GM12878 (cell line): ENCODE measurements at regions not wholly inside any gene's neighbourhood (a gene's known extent, or its start where the extent isn't known, plus 50 kb on each side); places are given as distances from the start of the nearest gene placed in this dataset.

Source experiments
- ATAC-seq: fragments of 200-7000 bp; cut with Tn5 transposase; 3 replicates; pipeline ENCODE4 v1.9.1; 2020; ENCODE audit warnings: mild to moderate bottlenecking, moderate library complexity
- BruUV-seq: library from RNA; stranded (reverse); fragments of 400-500 nt; replicated peaks from 2 replicates; lab custom pipeline; 2021; lab: Mats Ljungman, UMichigan
- CTCF ChIA-PET: fragments of 300-600 bp; sonication (Branson Sonifier 250); formaldehyde crosslinking; extraction: SDS; loops from one replicate; lab custom pipeline; 2021; ENCODE audit warnings: inconsistent platforms; lab: Yijun Ruan, JAX
- POLR2A ChIA-PET: fragments of 350-600 bp; formaldehyde crosslinking; extraction: SDS; loops from one replicate; lab custom pipeline; 2021; ENCODE audit warnings: inconsistent platforms; lab: Charles Lee
- RAD21 ChIA-PET: fragments of 300-600 bp; sonication (Branson Sonifier 250); formaldehyde crosslinking; loops from one replicate; lab custom pipeline; 2023; ENCODE audit warnings: antibody characterized with exemption; ENCODE audit not compliant: unreplicated experiment; lab: Charles Lee
- SMC1A ChIA-PET: fragments of 300-600 bp; sonication (Branson Sonifier 250); formaldehyde crosslinking; loops from one replicate; lab custom pipeline; 2023; ENCODE audit not compliant: unreplicated experiment, uncharacterized antibody; lab: Charles Lee
- DNase-seq: peaks from one replicate; pipeline ENCODE4 v3.0.0-alpha.2; 2011; ENCODE audit warnings: low read depth, low spot score
- FAIRE-seq: peaks from 3 replicates; lab custom pipeline; 2011; peaks lifted over from hg19 to GRCh38; lab: Jason Lieb, UNC
- H2AFZ ChIP-seq: 2 replicates; pipeline ENCODE4 v1.6.0; 2011; ENCODE audit warnings: low read depth, low read length, control low read depth; ENCODE audit not compliant: control insufficient read depth
- H3K27ac ChIP-seq: 2 replicates; pipeline ENCODE4 v1.5.1; 2011; ENCODE audit warnings: control low read depth; ENCODE audit not compliant: control insufficient read depth, insufficient read depth
- H3K27me3 ChIP-seq, 2 experiments: replicated peaks in 1 of 2; 2 replicates each; pipeline versions ENCODE4 v1.6.0 to v1.6.1; 2011; ENCODE audit warnings: low read length in 1 of 2; ENCODE audit not compliant: control insufficient read depth in 2 of 2, insufficient read depth in 2 of 2
- H3K36me3 ChIP-seq, 2 experiments: 2 replicates each; pipeline ENCODE4 v1.5.1; 2011; ENCODE audit warnings: low read length in 1 of 2; ENCODE audit not compliant: control insufficient read depth in 2 of 2, insufficient read depth in 2 of 2
- H3K4me1 ChIP-seq: 2 replicates; pipeline ENCODE4 v1.6.1; 2011; ENCODE audit warnings: mild to moderate bottlenecking, low read length, moderate library complexity, mixed read lengths; ENCODE audit not compliant: control insufficient read depth, insufficient read depth
- H3K4me2 ChIP-seq: 2 replicates; pipeline ENCODE4 v1.6.0; 2011; ENCODE audit warnings: control low read depth; ENCODE audit not compliant: control insufficient read depth, insufficient read depth
- H3K4me3 ChIP-seq: fragments of 200-600 bp; sonication (generic); 2 replicates; pipeline ENCODE4 v1.5.1; 2016
- H3K79me2 ChIP-seq: 2 replicates; pipeline ENCODE4 v1.6.0; 2011; ENCODE audit warnings: low read length; ENCODE audit not compliant: control insufficient read depth, insufficient read depth
- H3K9ac ChIP-seq: 2 replicates; pipeline ENCODE4 v1.8.0; 2011; ENCODE audit warnings: low read length, control low read depth, mixed read lengths; ENCODE audit not compliant: control insufficient read depth, insufficient read depth
- H3K9me3 ChIP-seq: replicated peaks from 3 replicates; pipeline ENCODE4 v1.5.1; 2011; ENCODE audit warnings: mild to moderate bottlenecking, low read length; ENCODE audit not compliant: control insufficient read depth, insufficient read depth
- H4K20me1 ChIP-seq: 2 replicates; pipeline ENCODE4 v1.6.0; 2011; ENCODE audit not compliant: control insufficient read depth, insufficient read depth
- CBX5 ChIP-seq: sonication (generic); IDR thresholded peaks from 2 replicates; pipeline ENCODE4 v1.6.1; 2016; ENCODE audit warnings: low read depth, moderate library complexity, mild to moderate bottlenecking, inconsistent platforms
- DPF2 ChIP-seq: fragments of 450-650 bp; IDR thresholded peaks from 2 replicates; pipeline ENCODE4 v1.6.1; 2017; ENCODE audit warnings: mild to moderate bottlenecking
- KAT2A ChIP-seq: conservative IDR thresholded peaks from 2 replicates; pipeline ENCODE4 v1.6.1; 2011; ENCODE audit warnings: low read depth, low read length; ENCODE audit not compliant: control insufficient read depth
- MEF2B ChIP-seq: fragments of 450-650 bp; IDR thresholded peaks from 2 replicates; pipeline ENCODE4 v1.6.1; 2018; ENCODE audit warnings: mild to moderate bottlenecking, moderate library complexity; ENCODE audit not compliant: partially characterized antibody, poor library complexity, severe bottlenecking
- NFYB ChIP-seq: IDR thresholded peaks from 2 replicates; pipeline ENCODE4 v1.6.1; 2011; ENCODE audit warnings: low read depth, mild to moderate bottlenecking, low read length, improper control_type of control experiment, moderate library complexity; ENCODE audit not compliant: insufficient read depth
- PAX8 ChIP-seq: fragments of 450-650 bp; IDR thresholded peaks from 2 replicates; pipeline ENCODE4 v1.6.1; 2017; ENCODE audit warnings: mild to moderate bottlenecking, moderate library complexity
- PML ChIP-seq: IDR thresholded peaks from 2 replicates; pipeline ENCODE4 v1.6.1; 2012; ENCODE audit warnings: low read length, inconsistent platforms
- POU2F2 ChIP-seq: IDR thresholded peaks from 3 replicates; pipeline ENCODE4 v1.6.1; 2011; ENCODE audit warnings: low read depth, mild to moderate bottlenecking, low read length, borderline replicate concordance
- RAD51 ChIP-seq: fragments of 450-650 bp; IDR thresholded peaks from 2 replicates; pipeline ENCODE4 v1.6.1; 2016; ENCODE audit warnings: moderate library complexity, mild to moderate bottlenecking, inconsistent platforms
- RFX5 ChIP-seq: IDR thresholded peaks from 2 replicates; pipeline ENCODE4 v1.6.1; 2011; ENCODE audit warnings: low read depth, low read length, improper control_type of control experiment
- SPI1 ChIP-seq: IDR thresholded peaks from 2 replicates; pipeline ENCODE4 v1.6.1; 2011; ENCODE audit warnings: low read depth, mild to moderate bottlenecking, low read length, moderate library complexity, borderline replicate concordance; ENCODE audit not compliant: insufficient read depth
- SREBF1 ChIP-seq: IDR thresholded peaks from 2 replicates; pipeline ENCODE4 v1.6.1; 2012; ENCODE audit warnings: mild to moderate bottlenecking, low read length
- TBL1XR1 ChIP-seq: IDR thresholded peaks from 2 replicates; pipeline ENCODE4 v1.6.1; 2012; ENCODE audit warnings: low read depth, low read length, improper control_type of control experiment
- ZNF274 ChIP-seq: IDR thresholded peaks from one replicate; pipeline ENCODE4 v1.8.0; 2011; ENCODE audit not compliant: insufficient read length, insufficient read depth
- ZNF384 ChIP-seq: IDR thresholded peaks from 2 replicates; pipeline ENCODE4 v1.6.1; 2012; ENCODE audit warnings: low read depth, mild to moderate bottlenecking, low read length, improper control_type of control experiment, borderline replicate concordance
- WGBS: methylation state at CpG from one replicate; pipeline ENCODE4 v1.1.6; 2016; ENCODE audit warnings: low lambda C conversion rate; ENCODE audit not compliant: insufficient replicate concordance, insufficient coverage; ENCODE audit errors: missing lambda C conversion rate; 5-methylcytosine and 5-hydroxymethylcytosine counted together
- in situ Hi-C: fragments of 300-500 bp; cut with MboI; formaldehyde crosslinking; loops from 9 replicates; pipeline ENCODE4 v1.14.3; 2018; ENCODE audit warnings: mixed read lengths
- intact Hi-C: fragments of 100-400 bp; cut with micrococcal nuclease; formaldehyde crosslinking; loops from one replicate; pipeline ENCODE4 v1.14.2; 2022; ENCODE audit not compliant: unreplicated experiment
- TF ChIP-seq, protein P1 (sequence below): IDR thresholded peaks from 2 replicates; pipeline ENCODE4 v1.6.1; 2011; ENCODE audit warnings: low read depth, low read length, improper control_type of control experiment, borderline replicate concordance
- TF ChIP-seq, protein P2 (sequence below): fragments of 450-650 bp; formaldehyde crosslinking; IDR thresholded peaks from 2 replicates; pipeline ENCODE4 v1.4.0; 2020; ENCODE audit warnings: mild to moderate bottlenecking, moderate library complexity
- TF ChIP-seq, protein P3 (sequence below): fragments of 450-650 bp; IDR thresholded peaks from 2 replicates; pipeline ENCODE4 v1.6.1; 2018; ENCODE audit warnings: mild to moderate bottlenecking, low read depth, moderate library complexity; ENCODE audit not compliant: partially characterized antibody

DNA sequence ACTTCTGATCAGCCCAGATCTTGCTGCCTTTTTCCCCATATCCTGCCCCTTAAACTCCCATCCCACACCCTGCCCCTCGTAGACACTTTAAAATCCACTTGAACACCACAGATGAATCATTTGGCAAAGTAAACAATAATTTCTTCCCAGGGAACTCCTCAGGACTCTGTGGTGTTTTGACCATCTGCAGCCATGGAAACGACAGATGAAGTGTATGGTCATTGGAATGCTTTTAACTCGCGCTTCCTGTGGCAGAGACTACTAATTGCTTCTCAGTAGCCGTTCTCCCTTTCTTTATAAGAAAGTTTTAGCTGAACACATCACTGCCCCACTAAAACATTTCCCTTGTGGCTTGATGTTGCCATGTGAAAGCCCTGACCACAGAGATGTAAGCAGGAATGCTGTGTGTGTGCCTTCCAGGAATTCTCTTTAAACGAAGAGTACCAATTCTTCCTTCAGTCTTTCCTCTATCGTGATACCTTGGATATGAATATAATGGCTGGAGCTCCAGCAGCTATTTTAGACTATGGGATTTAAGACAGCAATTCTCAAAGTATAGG, 92.7 kb upstream of the PARD3B start:
- no peaks in the 10 kb centered on the region for H3K4me1 ChIP-seq
- no peak overlapping the region for H3K27ac ChIP-seq
- BruUV-seq, result no TSS peak
- SMC1A ChIA-PET, result no interaction called here
- H3K9me3 ChIP-seq, result no peaks in the 10 kb centered on the region
- POLR2A ChIA-PET, result no interaction called here
- WGBS, result 18% methylated on average over 7 of the region's 7 CpGs
- intact Hi-C loops (no loop called here), in situ Hi-C loops (no loop called here)
- FAIRE-seq (no peak), ATAC-seq (no peak), DNase-seq (no peak)
- RAD21 ChIA-PET, result no interaction called here
- no peak overlapping the region for H3K4me3 ChIP-seq
- CTCF ChIA-PET, result no interaction called here
- H2AFZ ChIP-seq, result no peak overlapping the region
- H3K9ac ChIP-seq, result no peak overlapping the region
- no peak overlapping the region for H3K4me2 ChIP-seq
- no peaks in the 10 kb centered on the region for H4K20me1 ChIP-seq
- H3K27me3 ChIP-seq, result no peaks in the 10 kb centered on the region
- H3K36me3 ChIP-seq, result no peaks in the 10 kb centered on the region
- no peaks in the 10 kb centered on the region for H3K79me2 ChIP-seq
- no peak for TF ChIP-seq MEF2B
- no peak for TF ChIP-seq ZNF384
- TF ChIP-seq PAX8, result no peak
- no peak for TF ChIP-seq SPI1
- TF ChIP-seq TBL1XR1, result no peak
- TF ChIP-seq CBX5, result no peak
- TF ChIP-seq ZNF274, result no peak
- TF ChIP-seq, protein P1, sequence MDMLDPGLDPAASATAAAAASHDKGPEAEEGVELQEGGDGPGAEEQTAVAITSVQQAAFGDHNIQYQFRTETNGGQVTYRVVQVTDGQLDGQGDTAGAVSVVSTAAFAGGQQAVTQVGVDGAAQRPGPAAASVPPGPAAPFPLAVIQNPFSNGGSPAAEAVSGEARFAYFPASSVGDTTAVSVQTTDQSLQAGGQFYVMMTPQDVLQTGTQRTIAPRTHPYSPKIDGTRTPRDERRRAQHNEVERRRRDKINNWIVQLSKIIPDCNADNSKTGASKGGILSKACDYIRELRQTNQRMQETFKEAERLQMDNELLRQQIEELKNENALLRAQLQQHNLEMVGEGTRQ, result no peak
- no peak for TF ChIP-seq SREBF1
- TF ChIP-seq, protein P2, sequence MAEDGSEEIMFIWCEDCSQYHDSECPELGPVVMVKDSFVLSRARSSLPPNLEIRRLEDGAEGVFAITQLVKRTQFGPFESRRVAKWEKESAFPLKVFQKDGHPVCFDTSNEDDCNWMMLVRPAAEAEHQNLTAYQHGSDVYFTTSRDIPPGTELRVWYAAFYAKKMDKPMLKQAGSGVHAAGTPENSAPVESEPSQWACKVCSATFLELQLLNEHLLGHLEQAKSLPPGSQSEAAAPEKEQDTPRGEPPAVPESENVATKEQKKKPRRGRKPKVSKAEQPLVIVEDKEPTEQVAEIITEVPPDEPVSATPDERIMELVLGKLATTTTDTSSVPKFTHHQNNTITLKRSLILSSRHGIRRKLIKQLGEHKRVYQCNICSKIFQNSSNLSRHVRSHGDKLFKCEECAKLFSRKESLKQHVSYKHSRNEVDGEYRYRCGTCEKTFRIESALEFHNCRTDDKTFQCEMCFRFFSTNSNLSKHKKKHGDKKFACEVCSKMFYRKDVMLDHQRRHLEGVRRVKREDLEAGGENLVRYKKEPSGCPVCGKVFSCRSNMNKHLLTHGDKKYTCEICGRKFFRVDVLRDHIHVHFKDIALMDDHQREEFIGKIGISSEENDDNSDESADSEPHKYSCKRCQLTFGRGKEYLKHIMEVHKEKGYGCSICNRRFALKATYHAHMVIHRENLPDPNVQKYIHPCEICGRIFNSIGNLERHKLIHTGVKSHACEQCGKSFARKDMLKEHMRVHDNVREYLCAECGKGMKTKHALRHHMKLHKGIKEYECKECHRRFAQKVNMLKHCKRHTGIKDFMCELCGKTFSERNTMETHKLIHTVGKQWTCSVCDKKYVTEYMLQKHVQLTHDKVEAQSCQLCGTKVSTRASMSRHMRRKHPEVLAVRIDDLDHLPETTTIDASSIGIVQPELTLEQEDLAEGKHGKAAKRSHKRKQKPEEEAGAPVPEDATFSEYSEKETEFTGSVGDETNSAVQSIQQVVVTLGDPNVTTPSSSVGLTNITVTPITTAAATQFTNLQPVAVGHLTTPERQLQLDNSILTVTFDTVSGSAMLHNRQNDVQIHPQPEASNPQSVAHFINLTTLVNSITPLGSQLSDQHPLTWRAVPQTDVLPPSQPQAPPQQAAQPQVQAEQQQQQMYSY, result no peak
- no peak for TF ChIP-seq RAD51
- TF ChIP-seq PML, result no peak
- TF ChIP-seq DPF2, result no peak
- TF ChIP-seq, protein P3, sequence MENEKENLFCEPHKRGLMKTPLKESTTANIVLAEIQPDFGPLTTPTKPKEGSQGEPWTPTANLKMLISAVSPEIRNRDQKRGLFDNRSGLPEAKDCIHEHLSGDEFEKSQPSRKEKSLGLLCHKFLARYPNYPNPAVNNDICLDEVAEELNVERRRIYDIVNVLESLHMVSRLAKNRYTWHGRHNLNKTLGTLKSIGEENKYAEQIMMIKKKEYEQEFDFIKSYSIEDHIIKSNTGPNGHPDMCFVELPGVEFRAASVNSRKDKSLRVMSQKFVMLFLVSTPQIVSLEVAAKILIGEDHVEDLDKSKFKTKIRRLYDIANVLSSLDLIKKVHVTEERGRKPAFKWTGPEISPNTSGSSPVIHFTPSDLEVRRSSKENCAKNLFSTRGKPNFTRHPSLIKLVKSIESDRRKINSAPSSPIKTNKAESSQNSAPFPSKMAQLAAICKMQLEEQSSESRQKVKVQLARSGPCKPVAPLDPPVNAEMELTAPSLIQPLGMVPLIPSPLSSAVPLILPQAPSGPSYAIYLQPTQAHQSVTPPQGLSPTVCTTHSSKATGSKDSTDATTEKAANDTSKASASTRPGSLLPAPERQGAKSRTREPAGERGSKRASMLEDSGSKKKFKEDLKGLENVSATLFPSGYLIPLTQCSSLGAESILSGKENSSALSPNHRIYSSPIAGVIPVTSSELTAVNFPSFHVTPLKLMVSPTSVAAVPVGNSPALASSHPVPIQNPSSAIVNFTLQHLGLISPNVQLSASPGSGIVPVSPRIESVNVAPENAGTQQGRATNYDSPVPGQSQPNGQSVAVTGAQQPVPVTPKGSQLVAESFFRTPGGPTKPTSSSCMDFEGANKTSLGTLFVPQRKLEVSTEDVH, result no peak
- TF ChIP-seq KAT2A, result no peak
- no peak for TF ChIP-seq POU2F2
- no peak for TF ChIP-seq RFX5
- TF ChIP-seq NFYB, result no peak
